Lower leg skin (tissue), 4 donors: ENCODE measurements at regions not wholly inside any gene's neighbourhood (a gene's known extent, or its start where the extent isn't known, plus 50 kb on each side); places are given as distances from the start of the nearest gene placed in this dataset.

Experiments used
- DNase-seq, 2 donors: peaks; one replicate each; pipeline ENCODE4 v3.0.0-alpha.2; 2019; ENCODE audit warnings: low spot score in 2 of 2
- H3K4me3 ChIP-seq: fragments of 200-600 bp; sonication (generic); 2 replicates; pipeline ENCODE4 v1.5.1; 2017; ENCODE audit warnings: mild to moderate bottlenecking, low read depth; ENCODE audit not compliant: poor library complexity, severe bottlenecking
- CTCF ChIP-seq, 3 donors: fragments of 450-650 bp; IDR thresholded peaks; one replicate each; pipeline ENCODE4 v1.5.1; 2016; ENCODE audit warnings: antibody characterized with exemption in 3 of 3, mild to moderate bottlenecking in 3 of 3, moderate library complexity in 2 of 3
- POLR2A ChIP-seq, 2 donors: fragments of 450-650 bp; IDR thresholded peaks; one replicate each; pipeline ENCODE4 v1.6.1; 2016 to 2017; ENCODE audit warnings: antibody characterized with exemption in 2 of 2, mild to moderate bottlenecking in 1 of 2, moderate library complexity in 1 of 2
- WGBS, 2 donors: methylation state at CpG; one replicate each; pipeline ENCODE4 v1.1.5; 2018; 5-methylcytosine and 5-hydroxymethylcytosine counted together
- intact Hi-C: fragments of 100-400 bp; cut with DNase I; formaldehyde crosslinking; loops from one replicate; pipeline ENCODE4 v1.15.0; 2023; ENCODE audit warnings: low total_unique reads

GRCh38 chr4:111855308-111855707 lies 289.9 kb upstream of the FAM241A start:
- intact Hi-C loops: loop anchor here (10.0 kb wide), 1 partner anchor 221 kb away; no protein-coding TSS in a partner anchor
- no peak for DNase-seq
- TF ChIP-seq POLR2A (IDR thresholded peaks at IDR 0.05) (no peak), CTCF (IDR thresholded peaks at IDR 0.05) (no peak)
- no peak overlapping the region for H3K4me3 ChIP-seq
- WGBS, 2 donors: 81 to 85% methylated on average over 1 of the region's 1 CpG

- 39 to 42% methylated on average over 4 of the region's 4 CpGs for WGBS, 2 donors
- no peak for DNase-seq
- TF ChIP-seq POLR2A (IDR thresholded peaks at IDR 0.05): no peak
- no peak for TF ChIP-seq CTCF (IDR thresholded peaks at IDR 0.05)
- no peak overlapping the region for H3K4me3 ChIP-seq
- intact Hi-C loops: no loop called here
Measured at GRCh38 chr4:111864066-111864465, 281.2 kb upstream of the FAM241A start.

- WGBS, 2 donors: 91 to 93% methylated on average over 4 of the region's 4 CpGs
- no peak for DNase-seq
- no peak overlapping the region for H3K4me3 ChIP-seq
- TF ChIP-seq CTCF (IDR thresholded peaks at IDR 0.05): no peak
- TF ChIP-seq POLR2A (IDR thresholded peaks at IDR 0.05): no peak
- intact Hi-C loops: no loop called here
Measured at GRCh38 chr4:111869339-111869738, 275.9 kb upstream of the FAM241A start.

GRCh38 chr4:111871802-111872201 lies 273.5 kb upstream of the FAM241A start:
- H3K4me3 ChIP-seq: no peak overlapping the region
- no peak for DNase-seq
- intact Hi-C loops: no loop called here
- 77 to 79% methylated on average over 1 of the region's 1 CpG for WGBS, 2 donors
- TF ChIP-seq CTCF (IDR thresholded peaks at IDR 0.05): no peak
- no peak for TF ChIP-seq POLR2A (IDR thresholded peaks at IDR 0.05)

- 73 to 79% methylated on average over 4 of the region's 4 CpGs for WGBS, 2 donors
- intact Hi-C loops: no loop called here
- no peak overlapping the region for H3K4me3 ChIP-seq
- DNase-seq: no peak
- TF ChIP-seq CTCF (IDR thresholded peaks at IDR 0.05) (no peak), POLR2A (IDR thresholded peaks at IDR 0.05) (no peak)
Measured at GRCh38 chr4:111873801-111874200, 271.5 kb upstream of the FAM241A start.

DNA sequence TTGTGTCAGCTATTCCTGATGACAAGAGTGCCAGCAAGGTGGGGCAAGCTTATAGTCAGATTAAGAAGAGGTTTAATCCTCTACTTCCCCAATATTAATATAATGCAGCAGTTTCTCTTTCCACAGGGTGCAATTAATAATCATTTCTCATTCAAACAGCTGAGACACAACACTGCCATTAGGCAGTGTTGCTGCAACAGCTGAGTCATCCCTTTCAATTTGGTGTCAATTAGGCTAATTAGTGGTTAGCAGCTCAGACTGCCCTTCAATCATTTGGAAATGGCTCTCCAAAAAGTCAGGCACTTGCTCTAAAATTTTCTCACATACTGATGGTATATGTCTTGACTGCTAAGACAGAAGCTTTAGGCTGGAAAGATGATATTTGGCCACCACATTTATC lies 265.7 kb upstream of the FAM241A start:
- no peak for TF ChIP-seq CTCF (IDR thresholded peaks at IDR 0.05)
- no peak for TF ChIP-seq POLR2A (IDR thresholded peaks at IDR 0.05)
- intact Hi-C loops: no loop called here
- no peak for DNase-seq
- no peak overlapping the region for H3K4me3 ChIP-seq
